ENCODE measurements at regions not wholly inside any gene's neighbourhood (a gene's known extent, or its start where the extent isn't known, plus 50 kb on each side); places are given as distances from the start of the nearest gene placed in this dataset.
A peak's percentile ranks its signal among the peaks of the same experiment; 100 is the strongest.
"Not testable (repeated sequence)": the region's sequence is repeated elsewhere in the genome, so short reads cannot be mapped to it uniquely, and the experiment has no call there.

GRCh38 chr5:168131519-168131918, 159.9 kb upstream of the WWC1 start:
- H3K4me1 Mint-ChIP-seq: peaks cover 0 to 2% (median 0%) of the 10 kb centered on the region in 3 donors
- H3K36me3 Mint-ChIP-seq: no peaks in the 10 kb centered on the region
- H3K9me3 Mint-ChIP-seq: peaks cover 0 to 6% (median 0%) of the 10 kb centered on the region in 3 donors
- no peak overlapping the region for H3K4me3 Mint-ChIP-seq
- H3K27me3 Mint-ChIP-seq: peaks cover 2% of the 10 kb centered on the region
- no peak overlapping the region for H3K27ac Mint-ChIP-seq

- Mint-ChIP-seq H3K4me3 (no peak overlapping the region), H3K4me1 (peaks cover 0 to 2% (median 0%) of the 10 kb centered on the region in 3 donors), H3K36me3 (no peaks in the 10 kb centered on the region), H3K27ac (no peak overlapping the region), H3K9me3 (peaks cover 0 to 6% (median 0%) of the 10 kb centered on the region in 3 donors), H3K27me3 (peaks cover 2% of the 10 kb centered on the region)
Observed at GRCh38 chr5:168132241-168132641, 159.2 kb upstream of the WWC1 start.

- Mint-ChIP-seq H3K4me3 (no peak overlapping the region), H3K9me3 (peaks cover 0 to 7% (median 0%) of the 10 kb centered on the region in 3 donors), H3K36me3 (no peaks in the 10 kb centered on the region), H3K27ac (no peak overlapping the region), H3K27me3 (peaks cover 2% of the 10 kb centered on the region), H3K4me1 (peaks cover 0 to 2% (median 0%) of the 10 kb centered on the region in 3 donors)
Observed at GRCh38 chr5:168135897-168136296, 155.5 kb upstream of the WWC1 start.

GRCh38 chr5:168136340-168136739, 155.1 kb upstream of the WWC1 start:
- Mint-ChIP-seq H3K27ac (no peak overlapping the region), H3K36me3 (no peaks in the 10 kb centered on the region), H3K27me3 (peaks cover 2% of the 10 kb centered on the region), H3K4me3 (no peak overlapping the region), H3K9me3 (peaks cover 0 to 7% (median 0%) of the 10 kb centered on the region in 3 donors), H3K4me1 (peaks cover 0 to 2% (median 0%) of the 10 kb centered on the region in 3 donors)

DNA sequence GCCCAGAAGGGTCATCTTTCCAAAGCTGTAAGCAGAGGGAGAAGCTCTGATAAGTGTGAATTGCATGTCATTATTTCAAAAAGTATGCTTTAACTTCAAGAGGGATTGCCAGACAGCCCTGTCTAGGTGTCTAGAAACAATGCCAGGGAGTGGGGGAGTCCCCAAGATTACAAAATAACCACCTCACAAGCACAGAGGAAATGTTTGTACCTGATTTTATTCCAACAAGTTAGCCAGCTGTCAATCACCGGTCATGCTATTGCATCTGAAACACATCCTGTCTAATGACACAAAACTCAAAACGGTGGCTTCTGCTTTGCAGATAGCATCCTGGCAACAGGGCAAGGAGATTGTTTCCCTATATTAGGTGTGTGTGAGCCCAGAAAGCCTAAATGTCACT, 154.2 kb upstream of the WWC1 start:
- no peak overlapping the region for H3K27ac Mint-ChIP-seq
- H3K4me3 Mint-ChIP-seq: no peak overlapping the region
- H3K27me3 Mint-ChIP-seq: peaks cover 2% of the 10 kb centered on the region
- H3K4me1 Mint-ChIP-seq: peaks cover 0 to 2% (median 0%) of the 10 kb centered on the region in 3 donors
- H3K9me3 Mint-ChIP-seq: peaks cover 0 to 7% (median 0%) of the 10 kb centered on the region in 3 donors
- no peaks in the 10 kb centered on the region for H3K36me3 Mint-ChIP-seq

DNA sequence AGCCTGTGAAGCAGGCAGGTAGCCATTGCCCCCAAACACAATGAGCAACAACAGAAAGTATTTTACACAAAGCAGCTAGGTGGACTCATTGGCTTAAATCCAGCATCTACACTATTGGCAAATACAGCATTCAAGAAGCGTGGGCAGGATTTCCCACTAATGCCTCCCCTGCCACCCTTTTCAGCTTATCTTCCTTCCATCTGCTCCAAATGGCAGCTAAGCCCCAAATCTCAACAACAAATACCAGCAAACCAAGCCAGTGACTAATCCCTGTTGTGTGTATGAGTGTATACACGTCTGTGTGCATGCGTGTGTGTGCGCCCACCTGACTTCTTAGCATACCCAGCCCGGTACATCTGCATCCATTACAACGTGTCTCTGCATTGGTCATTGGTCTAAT, 151.2 kb upstream of the WWC1 start:
- H3K4me1 Mint-ChIP-seq: peaks cover 0 to 2% (median 0%) of the 10 kb centered on the region in 3 donors
- no peaks in the 10 kb centered on the region for H3K36me3 Mint-ChIP-seq
- H3K27me3 Mint-ChIP-seq: peaks cover 5% of the 10 kb centered on the region
- H3K9me3 Mint-ChIP-seq: peaks cover 0 to 3% (median 0%) of the 10 kb centered on the region in 3 donors
- no peak overlapping the region for H3K4me3 Mint-ChIP-seq
- no peak overlapping the region for H3K27ac Mint-ChIP-seq

GRCh38 chr5:168142402-168142801, 149.0 kb upstream of the WWC1 start:
- Mint-ChIP-seq H3K9me3 (peaks cover 0 to 2% (median 0%) of the 10 kb centered on the region in 3 donors), H3K27me3 (peaks cover 2% of the 10 kb centered on the region), H3K4me1 (no peaks in the 10 kb centered on the region), H3K36me3 (no peaks in the 10 kb centered on the region), H3K27ac (no peak overlapping the region), H3K4me3 (no peak overlapping the region)

GRCh38 chr5:168143521-168143920, 147.9 kb upstream of the WWC1 start:
- H3K36me3 Mint-ChIP-seq, H3K4me1 Mint-ChIP-seq, H3K27me3 Mint-ChIP-seq, H3K27ac Mint-ChIP-seq, H3K4me3 Mint-ChIP-seq, H3K9me3 Mint-ChIP-seq: not testable (repeated sequence)

DNA sequence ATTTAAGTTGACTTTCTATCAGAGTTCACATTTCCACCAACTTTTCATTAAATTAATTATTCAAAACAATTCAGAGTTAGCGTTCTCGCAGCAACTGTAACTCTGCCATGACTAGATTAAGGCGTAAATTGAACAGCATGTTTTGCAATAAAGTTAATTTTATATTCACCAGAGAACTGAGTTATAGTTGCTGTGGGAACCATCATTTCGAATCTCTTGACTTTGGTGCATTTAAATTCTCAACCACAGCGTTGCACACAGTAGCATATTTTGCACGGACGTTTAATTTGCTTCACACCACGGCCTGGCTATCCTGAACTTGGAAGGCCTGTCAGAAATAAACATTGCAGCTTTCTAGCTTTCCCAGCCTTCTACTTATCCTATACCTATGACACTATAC, 144.3 kb upstream of the WWC1 start:
- Mint-ChIP-seq H3K4me1 (no peaks in the 10 kb centered on the region), H3K27ac (no peak overlapping the region), H3K4me3 (no peak overlapping the region), H3K36me3 (no peaks in the 10 kb centered on the region), H3K9me3 (no peaks in the 10 kb centered on the region), H3K27me3 (peaks cover 10% of the 10 kb centered on the region)

DNA sequence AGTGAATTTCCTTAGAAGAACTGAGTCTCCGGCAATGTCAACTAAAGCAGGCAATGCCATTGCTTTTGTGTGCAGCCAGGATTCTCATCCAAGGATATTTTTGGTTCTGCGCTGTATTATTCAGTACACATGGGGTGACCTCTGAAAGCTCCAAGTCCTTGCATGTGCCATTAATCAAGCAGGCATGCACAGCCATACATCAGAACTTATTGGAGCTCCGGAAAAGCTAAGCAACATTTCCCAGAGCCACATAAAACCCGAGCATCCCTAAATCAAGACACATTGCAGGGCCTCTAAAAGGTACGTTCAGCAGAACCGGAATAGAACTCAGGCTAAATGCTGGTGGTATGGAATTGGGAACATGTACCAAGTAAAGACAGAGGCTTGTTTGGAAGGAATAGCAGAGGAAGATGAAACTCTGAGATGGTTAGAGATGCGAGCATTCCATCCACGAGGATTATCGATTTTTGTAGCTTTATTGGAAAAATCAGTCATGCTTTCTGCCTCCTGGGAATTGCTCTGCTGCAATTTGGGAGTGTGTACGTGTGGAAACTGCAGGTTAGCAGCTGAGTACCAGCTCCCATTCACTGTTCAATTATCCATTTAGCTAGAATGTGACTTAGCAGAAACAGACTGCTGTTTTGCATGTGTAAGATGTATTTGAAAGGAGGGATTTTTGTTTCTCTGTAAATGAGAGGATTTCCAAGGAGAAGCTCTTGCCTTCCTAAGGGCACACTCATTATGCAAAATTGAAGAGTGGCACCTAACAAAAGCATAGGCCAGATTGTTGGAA, 143.7 kb upstream of the WWC1 start:
- Mint-ChIP-seq H3K27ac (no peak overlapping the region), H3K36me3 (no peaks in the 10 kb centered on the region), H3K9me3 (no peaks in the 10 kb centered on the region), H3K4me1 (no peaks in the 10 kb centered on the region), H3K27me3 (peaks cover 11% of the 10 kb centered on the region), H3K4me3 (no peak overlapping the region)

DNA sequence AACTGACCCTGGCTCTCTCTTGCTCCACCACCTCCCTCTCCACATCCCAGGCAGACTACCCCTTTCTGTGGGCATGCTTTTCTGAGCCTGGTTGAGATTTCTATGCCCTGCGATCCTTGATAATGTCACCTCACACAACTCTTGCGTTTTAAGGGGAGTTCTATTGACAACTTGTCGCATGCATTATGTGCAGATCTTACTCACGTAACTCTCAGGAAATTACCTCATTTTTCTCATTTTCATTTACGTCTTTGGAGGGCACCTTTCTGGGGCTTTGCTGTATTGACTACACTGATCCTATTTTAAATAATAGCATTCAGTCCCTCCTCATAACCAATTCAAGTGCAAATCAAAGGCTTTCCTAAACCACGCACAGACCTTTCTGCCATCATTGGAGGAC, 140.4 kb upstream of the WWC1 start:
- Mint-ChIP-seq H3K4me1 (no peaks in the 10 kb centered on the region), H3K4me3 (no peak overlapping the region), H3K27me3 (peaks cover 10% of the 10 kb centered on the region), H3K9me3 (no peaks in the 10 kb centered on the region), H3K27ac (no peak overlapping the region), H3K36me3 (no peaks in the 10 kb centered on the region)

- H3K9me3 Mint-ChIP-seq: no peaks in the 10 kb centered on the region
- peak overlapping the region in 1 of 4 donors; percentile 49 for H3K4me3 Mint-ChIP-seq
- H3K4me1 Mint-ChIP-seq: no peaks in the 10 kb centered on the region
- peaks cover 13% of the 10 kb centered on the region for H3K27me3 Mint-ChIP-seq
- no peaks in the 10 kb centered on the region for H3K36me3 Mint-ChIP-seq
- no peak overlapping the region for H3K27ac Mint-ChIP-seq
Observed at GRCh38 chr5:168152660-168153059, 138.8 kb upstream of the WWC1 start.

GRCh38 chr5:168153263-168153875, 138.1 kb upstream of the WWC1 start:
- no peak overlapping the region for H3K4me3 Mint-ChIP-seq
- H3K9me3 Mint-ChIP-seq: no peaks in the 10 kb centered on the region
- H3K27ac Mint-ChIP-seq: no peak overlapping the region
- no peaks in the 10 kb centered on the region for H3K4me1 Mint-ChIP-seq
- H3K27me3 Mint-ChIP-seq: peaks cover 13% of the 10 kb centered on the region
- H3K36me3 Mint-ChIP-seq: no peaks in the 10 kb centered on the region

GRCh38 chr5:168153876-168154270, 137.6 kb upstream of the WWC1 start:
- H3K27ac Mint-ChIP-seq: no peak overlapping the region
- no peaks in the 10 kb centered on the region for H3K4me1 Mint-ChIP-seq
- H3K27me3 Mint-ChIP-seq: peaks cover 13% of the 10 kb centered on the region
- H3K4me3 Mint-ChIP-seq: no peak overlapping the region
- H3K36me3 Mint-ChIP-seq: no peaks in the 10 kb centered on the region
- H3K9me3 Mint-ChIP-seq: no peaks in the 10 kb centered on the region

- Mint-ChIP-seq H3K36me3 (no peaks in the 10 kb centered on the region), H3K27ac (no peak overlapping the region), H3K27me3 (peaks cover 13% of the 10 kb centered on the region), H3K9me3 (no peaks in the 10 kb centered on the region), H3K4me1 (no peaks in the 10 kb centered on the region), H3K4me3 (no peak overlapping the region)
Observed at GRCh38 chr5:168155585-168155984, 135.9 kb upstream of the WWC1 start.

DNA sequence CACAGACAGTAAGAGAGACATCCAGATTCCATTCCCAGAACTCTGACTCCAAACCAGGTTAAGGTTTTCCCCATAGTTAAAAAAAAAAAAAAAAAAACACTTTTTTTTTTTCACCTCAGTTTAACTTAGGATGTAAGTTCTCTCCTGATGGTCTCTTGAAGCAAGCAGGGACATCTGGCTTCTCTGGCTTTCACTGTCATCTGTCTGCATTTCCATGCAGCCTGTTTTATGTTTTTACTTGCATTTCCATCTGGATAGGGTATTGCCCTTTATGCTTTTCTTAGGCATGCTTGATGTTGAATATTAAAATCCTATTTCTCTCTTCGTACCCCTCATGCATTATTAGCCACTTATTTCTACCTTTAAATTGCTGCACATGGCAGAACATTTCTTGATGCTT, 135.3 kb upstream of the WWC1 start:
- Mint-ChIP-seq H3K27ac (no peak overlapping the region), H3K4me3 (no peak overlapping the region), H3K4me1 (no peaks in the 10 kb centered on the region), H3K27me3 (peaks cover 10% of the 10 kb centered on the region), H3K9me3 (no peaks in the 10 kb centered on the region), H3K36me3 (no peaks in the 10 kb centered on the region)

All from IgD-negative memory B cell (primary cell).